Tibial nerve (tissue), 4 donors: ENCODE measurements at regions not wholly inside any gene's neighbourhood (a gene's known extent, or its start where the extent isn't known, plus 50 kb on each side); places are given as distances from the start of the nearest gene placed in this dataset.
A peak's percentile ranks its signal among the peaks of the same experiment; 100 is the strongest.

Source experiments
- DNase-seq, 2 donors: peaks; one replicate each; pipeline ENCODE4 v3.0.0-alpha.2; 2019; ENCODE audit warnings: low spot score in 2 of 2
- H3K27ac ChIP-seq, 4 donors: fragments of 200-600 bp; sonication (generic) in 3 of 4; one replicate each; pipeline ENCODE4 v1.5.1; 2017 to 2019; ENCODE audit warnings: mild to moderate bottlenecking in 1 of 4
- H3K27me3 ChIP-seq, 2 donors: fragments of 200-600 bp; sonication (generic) in 1 of 2; one replicate each; pipeline versions ENCODE4 v1.5.1 to v1.6.0; 2017 to 2019
- H3K36me3 ChIP-seq, 3 donors: fragments of 200-600 bp; sonication (generic); one replicate each; pipeline ENCODE4 v1.5.1; 2018 to 2019
- H3K4me1 ChIP-seq, 4 donors: fragments of 200-600 bp; sonication (generic) in 3 of 4; one replicate each; pipeline ENCODE4 v1.5.1; 2017 to 2019
- H3K4me3 ChIP-seq, 4 donors: fragments of 200-600 bp; sonication (generic) in 3 of 4; one replicate each; pipeline ENCODE4 v1.5.1; 2017 to 2019; ENCODE audit warnings: mild to moderate bottlenecking in 1 of 4, moderate library complexity in 1 of 4
- H3K9me3 ChIP-seq, 4 donors: fragments of 200-600 bp; sonication (generic) in 3 of 4; one replicate each; pipeline ENCODE4 v1.5.1; 2017 to 2019
- EP300 ChIP-seq, 2 donors: sonication (generic); formaldehyde crosslinking; IDR thresholded peaks; one replicate each; pipeline ENCODE4 v1.6.1; 2017; ENCODE audit warnings: antibody characterized with exemption in 2 of 2, mild to moderate bottlenecking in 1 of 2
- POLR2A ChIP-seq, 2 donors: fragments of 450-650 bp; IDR thresholded peaks; one replicate each; pipeline ENCODE4 v1.6.1; 2017; ENCODE audit warnings: antibody characterized with exemption in 2 of 2, mild to moderate bottlenecking in 2 of 2, moderate library complexity in 2 of 2
- WGBS, 2 donors: methylation state at CpG; one replicate each; pipeline ENCODE4 v1.1.5; 2018; 5-methylcytosine and 5-hydroxymethylcytosine counted together
- TF ChIP-seq, protein P1 (sequence below), 5 experiments: fragments of 200-600 bp in 3 of 5; fragments of 450-650 bp in 2 of 5; sonication (generic) in 3 of 5; IDR thresholded peaks; one replicate each; pipeline ENCODE4 v1.5.1; 2016 to 2019; ENCODE audit warnings: antibody characterized with exemption in 5 of 5, mild to moderate bottlenecking in 3 of 5, moderate library complexity in 2 of 5

DNA sequence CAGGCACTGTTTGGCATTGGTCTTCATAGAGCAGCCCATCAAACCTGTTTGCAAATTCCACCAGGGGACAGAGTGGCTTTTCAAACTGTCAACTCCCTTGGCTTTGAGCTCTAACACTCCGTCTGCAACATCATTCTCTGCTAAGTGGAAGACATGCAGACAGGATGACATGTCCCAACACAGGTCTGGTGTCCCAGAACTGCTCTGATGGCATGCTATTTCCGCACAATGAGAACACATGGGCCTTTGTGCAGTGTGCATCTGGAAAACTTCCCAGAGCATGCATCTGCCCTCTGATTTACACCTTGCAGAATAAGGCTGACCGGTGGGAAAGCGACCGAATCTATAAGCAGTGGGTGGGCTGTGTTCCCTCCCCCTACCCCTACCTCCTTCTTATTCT lies 212.8 kb upstream of the GYPA start:
- Histone ChIP-seq H3K4me1 (peaks cover 0 to 38% (median 3%) of the 10 kb centered on the region in 4 donors), H3K27ac (no peak overlapping the region), H3K9me3 (no peaks in the 10 kb centered on the region), H3K27me3 (no peaks in the 10 kb centered on the region), H3K36me3 (no peaks in the 10 kb centered on the region), H3K4me3 (no peak overlapping the region)
- no peak for DNase-seq
- no peak for TF ChIP-seq POLR2A (IDR thresholded peaks at IDR 0.05)
- no peak for TF ChIP-seq EP300 (IDR thresholded peaks at IDR 0.05)
- TF ChIP-seq, protein P1, sequence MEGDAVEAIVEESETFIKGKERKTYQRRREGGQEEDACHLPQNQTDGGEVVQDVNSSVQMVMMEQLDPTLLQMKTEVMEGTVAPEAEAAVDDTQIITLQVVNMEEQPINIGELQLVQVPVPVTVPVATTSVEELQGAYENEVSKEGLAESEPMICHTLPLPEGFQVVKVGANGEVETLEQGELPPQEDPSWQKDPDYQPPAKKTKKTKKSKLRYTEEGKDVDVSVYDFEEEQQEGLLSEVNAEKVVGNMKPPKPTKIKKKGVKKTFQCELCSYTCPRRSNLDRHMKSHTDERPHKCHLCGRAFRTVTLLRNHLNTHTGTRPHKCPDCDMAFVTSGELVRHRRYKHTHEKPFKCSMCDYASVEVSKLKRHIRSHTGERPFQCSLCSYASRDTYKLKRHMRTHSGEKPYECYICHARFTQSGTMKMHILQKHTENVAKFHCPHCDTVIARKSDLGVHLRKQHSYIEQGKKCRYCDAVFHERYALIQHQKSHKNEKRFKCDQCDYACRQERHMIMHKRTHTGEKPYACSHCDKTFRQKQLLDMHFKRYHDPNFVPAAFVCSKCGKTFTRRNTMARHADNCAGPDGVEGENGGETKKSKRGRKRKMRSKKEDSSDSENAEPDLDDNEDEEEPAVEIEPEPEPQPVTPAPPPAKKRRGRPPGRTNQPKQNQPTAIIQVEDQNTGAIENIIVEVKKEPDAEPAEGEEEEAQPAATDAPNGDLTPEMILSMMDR (IDR thresholded peaks at IDR 0.05): no peak
- 57 to 58% methylated on average over 5 of the region's 5 CpGs for WGBS, 2 donors

DNA sequence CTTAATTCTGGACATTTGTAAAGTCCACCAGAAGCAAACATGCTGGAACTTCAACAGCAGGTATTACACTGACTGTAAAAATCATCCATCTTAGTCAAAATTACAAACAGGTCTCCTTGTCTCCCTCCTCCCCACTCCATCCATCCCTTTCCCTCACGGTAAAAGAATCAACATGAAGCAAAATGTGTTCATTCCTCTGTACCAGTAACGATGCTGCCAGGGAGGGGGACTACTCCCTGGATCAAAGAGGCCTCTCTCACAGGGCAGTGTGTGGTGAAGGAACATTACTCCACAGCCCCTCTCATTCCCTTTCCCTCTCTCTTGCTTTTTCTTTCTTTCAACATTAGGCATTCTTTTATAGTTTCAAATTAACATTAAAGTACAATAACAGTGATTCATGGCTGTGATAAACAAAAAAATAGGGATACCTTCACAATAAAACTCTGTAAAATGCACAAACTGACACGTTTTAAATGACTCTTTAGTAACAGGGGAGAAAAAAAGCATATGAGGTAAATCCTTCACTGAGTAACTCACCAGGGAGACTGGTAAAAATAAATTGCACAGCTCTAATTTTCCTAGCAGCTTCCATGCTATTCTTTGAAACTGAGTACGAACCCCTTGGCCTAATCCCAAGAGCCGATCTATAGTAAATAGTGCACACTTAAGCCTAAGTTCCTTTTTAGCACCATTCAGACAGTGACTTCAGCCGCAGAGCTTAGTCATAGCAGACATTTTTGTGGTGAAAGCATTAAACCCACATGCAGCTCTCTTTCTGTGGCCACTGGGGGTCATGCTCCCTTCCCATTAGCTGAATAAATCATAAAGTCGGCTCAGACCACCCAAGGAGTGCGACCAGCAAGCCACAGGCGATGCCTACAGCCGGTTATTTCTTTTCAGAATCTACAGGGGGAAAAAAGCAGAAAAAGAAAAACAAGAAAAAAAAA lies 215.6 kb upstream of the GYPA start:
- Histone ChIP-seq H3K27me3 (no peaks in the 10 kb centered on the region), H3K4me3 (no peak overlapping the region), H3K9me3 (no peaks in the 10 kb centered on the region), H3K36me3 (no peaks in the 10 kb centered on the region), H3K4me1 (peaks cover 0 to 38% (median 3%) of the 10 kb centered on the region in 4 donors), H3K27ac (peak overlapping the region in 1 of 4 donors; percentile 13)
- TF ChIP-seq POLR2A (IDR thresholded peaks at IDR 0.05) (no peak), EP300 (IDR thresholded peaks at IDR 0.05) (peak in 1 of 2 donors; percentile 29)
- TF ChIP-seq, protein P1 (IDR thresholded peaks at IDR 0.05): peak in 1 of 5 experiments; percentile 21
- peak; percentile 13 to 36 for DNase-seq
- 11 to 14% methylated on average over 10 of the region's 10 CpGs for WGBS, 2 donors

DNA sequence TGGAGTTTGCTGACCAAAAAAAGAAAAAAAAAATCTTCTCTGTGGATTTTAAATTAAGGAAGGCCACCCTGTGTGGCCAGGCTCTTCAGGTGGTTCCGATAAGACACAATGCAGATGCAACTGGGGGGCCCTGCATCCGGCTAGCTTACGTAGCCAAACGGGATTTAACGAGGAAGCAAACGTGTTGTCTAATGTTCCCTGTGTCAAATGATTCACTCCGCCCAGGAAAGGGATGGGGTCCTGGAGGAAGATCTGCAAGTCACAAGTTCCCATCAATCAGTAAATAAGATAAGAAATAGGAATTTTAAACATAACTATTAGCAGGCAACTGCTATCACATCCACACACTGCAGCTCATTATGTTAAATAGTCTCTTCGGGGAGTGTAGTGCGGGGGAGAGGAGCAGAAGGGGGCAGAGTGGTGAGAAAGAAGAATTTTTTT lies 216.4 kb upstream of the GYPA start:
- no peaks in the 10 kb centered on the region for H3K9me3 ChIP-seq
- no peak for DNase-seq
- no peaks in the 10 kb centered on the region for H3K27me3 ChIP-seq
- H3K4me1 ChIP-seq: peaks cover 0 to 38% (median 3%) of the 10 kb centered on the region in 4 donors
- no peak overlapping the region for H3K4me3 ChIP-seq
- H3K27ac ChIP-seq: no peak overlapping the region
- WGBS, 2 donors: 42% methylated on average over 9 of the region's 9 CpGs
- H3K36me3 ChIP-seq: no peaks in the 10 kb centered on the region
- TF ChIP-seq POLR2A (IDR thresholded peaks at IDR 0.05): no peak
- TF ChIP-seq, protein P1 (IDR thresholded peaks at IDR 0.05): no peak
- no peak for TF ChIP-seq EP300 (IDR thresholded peaks at IDR 0.05)

DNA sequence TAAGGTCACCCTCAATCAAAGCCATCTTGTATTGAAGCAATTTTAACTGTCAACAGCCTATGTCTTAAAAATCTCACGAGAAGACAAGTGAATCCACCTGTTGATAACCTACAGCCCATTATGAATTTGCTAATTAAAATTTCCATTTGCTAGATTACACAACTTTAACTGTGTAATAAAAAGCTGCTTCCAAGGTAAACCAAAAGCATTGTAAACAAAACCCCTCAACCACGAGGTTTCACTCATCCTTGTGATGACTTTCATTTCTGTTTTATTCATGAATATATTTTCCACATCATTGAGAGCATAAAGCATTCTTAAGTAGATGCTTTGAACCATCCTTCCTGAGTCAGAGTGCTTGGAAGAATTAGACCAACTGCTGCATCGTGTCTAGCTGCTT lies 217.5 kb upstream of the GYPA start:
- Histone ChIP-seq H3K4me3 (no peak overlapping the region), H3K9me3 (no peaks in the 10 kb centered on the region), H3K4me1 (peaks cover 0 to 35% (median 3%) of the 10 kb centered on the region in 4 donors), H3K27ac (no peak overlapping the region), H3K36me3 (no peaks in the 10 kb centered on the region), H3K27me3 (no peaks in the 10 kb centered on the region)
- DNase-seq: no peak
- TF ChIP-seq POLR2A (IDR thresholded peaks at IDR 0.05) (no peak), EP300 (IDR thresholded peaks at IDR 0.05) (no peak)
- TF ChIP-seq, protein P1 (IDR thresholded peaks at IDR 0.05): no peak
- WGBS, 2 donors: 67% methylated on average over 3 of the region's 3 CpGs

DNA sequence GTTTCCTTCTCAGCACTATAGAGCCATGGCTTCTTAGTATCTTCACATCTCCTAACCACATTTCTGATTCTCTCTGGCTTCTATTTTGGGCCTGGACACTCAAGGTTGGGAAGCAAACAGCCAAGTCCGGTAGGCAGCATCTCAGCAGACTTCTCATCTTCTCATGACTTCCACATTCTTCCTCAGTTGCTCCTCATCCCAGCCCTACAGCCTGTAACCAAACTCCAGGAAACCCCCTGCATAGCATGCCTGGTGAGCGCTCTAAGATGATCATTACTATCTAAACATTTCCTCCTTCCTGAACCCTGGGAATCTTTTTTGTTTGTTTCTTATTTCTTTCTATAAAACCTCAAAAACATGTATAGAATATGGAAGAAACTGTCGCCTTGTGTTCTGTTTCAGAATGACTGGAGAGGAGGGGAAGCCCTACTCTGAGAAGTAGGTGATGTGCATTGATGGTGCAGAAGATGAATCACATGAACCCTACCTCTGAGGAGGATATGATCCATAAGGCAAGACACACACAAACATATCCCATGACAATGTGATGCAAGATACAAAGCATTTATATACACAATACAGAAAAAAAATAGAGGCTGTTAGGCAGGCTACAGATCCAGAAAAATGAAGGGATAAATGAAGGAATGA lies 219.8 kb upstream of the GYPA start:
- TF ChIP-seq, protein P1 (IDR thresholded peaks at IDR 0.05): no peak
- TF ChIP-seq EP300 (IDR thresholded peaks at IDR 0.05) (no peak), POLR2A (IDR thresholded peaks at IDR 0.05) (no peak)
- peaks cover 0 to 22% (median 3%) of the 10 kb centered on the region in 4 donors for H3K4me1 ChIP-seq
- no peaks in the 10 kb centered on the region for H3K9me3 ChIP-seq
- H3K36me3 ChIP-seq: no peaks in the 10 kb centered on the region
- no peaks in the 10 kb centered on the region for H3K27me3 ChIP-seq
- no peak overlapping the region for H3K27ac ChIP-seq
- WGBS, 2 donors: 88 to 92% methylated on average over 3 of the region's 3 CpGs
- no peak overlapping the region for H3K4me3 ChIP-seq
- DNase-seq: no peak
